GM12878 (cell line): ENCODE measurements at regions not wholly inside any gene's neighbourhood (a gene's known extent, or its start where the extent isn't known, plus 50 kb on each side); places are given as distances from the start of the nearest gene placed in this dataset.

ENCODE experiments used
- BACH1 ChIP-seq: fragments of 450-650 bp; IDR thresholded peaks from 2 replicates; pipeline ENCODE4 v1.6.1; 2017; ENCODE audit warnings: mild to moderate bottlenecking, borderline replicate concordance
- SMC3 ChIP-seq: IDR thresholded peaks from 2 replicates; pipeline ENCODE4 v1.6.1; 2011; ENCODE audit warnings: low read length, improper control_type of control experiment, borderline replicate concordance
- TF ChIP-seq, protein P1 (sequence below), 3 experiments: IDR thresholded peaks in 2 of 3; conservative IDR thresholded peaks in 1 of 3; 2 replicates each; pipeline ENCODE4 v1.5.1; 2011; ENCODE audit warnings: low read depth in 3 of 3, low read length in 3 of 3, mild to moderate bottlenecking in 3 of 3, control low read depth in 2 of 3, moderate library complexity in 2 of 3, inconsistent platforms in 1 of 3, mixed read lengths in 1 of 3; ENCODE audit not compliant: control insufficient read depth in 2 of 3, insufficient read depth in 1 of 3; ENCODE audit errors: extremely low read depth in 1 of 3

DNA sequence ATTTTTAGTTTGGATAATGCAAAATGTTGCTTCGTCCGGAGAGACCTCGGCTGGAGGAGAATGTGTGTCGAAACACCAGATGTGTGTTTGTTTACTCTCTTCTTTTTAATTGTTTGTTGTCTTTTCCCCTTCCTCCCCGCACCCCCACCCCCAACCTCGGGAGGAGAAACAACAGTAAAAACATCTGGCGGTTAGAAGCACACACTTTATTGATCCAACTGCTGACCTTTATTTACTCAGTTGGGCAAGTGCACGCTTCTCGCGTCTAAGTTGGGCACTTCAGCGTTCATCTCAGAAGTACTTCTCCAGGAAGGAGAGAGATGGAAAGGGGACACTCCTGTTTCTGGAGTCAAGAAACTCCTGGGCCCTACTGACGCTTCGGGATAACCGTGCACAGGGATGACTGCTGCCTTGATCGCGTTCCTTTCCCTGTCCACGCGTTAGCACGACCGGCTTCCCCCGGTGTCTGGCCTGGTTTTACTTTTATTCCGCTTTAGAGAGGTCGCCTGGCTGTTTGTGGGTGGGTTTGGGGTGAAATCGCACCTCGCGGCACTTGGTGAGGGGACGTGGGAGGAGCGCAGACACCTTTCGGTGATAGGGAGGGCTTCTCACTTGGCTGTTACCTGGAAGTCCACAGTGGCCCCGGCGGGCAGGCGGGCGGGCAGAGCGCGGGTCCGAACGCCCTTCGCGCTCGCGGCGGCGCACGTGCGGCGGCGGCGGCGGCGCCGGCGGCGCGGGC lies 168.3 kb upstream of the PPP1R3A start:
- TF ChIP-seq, protein P1, sequence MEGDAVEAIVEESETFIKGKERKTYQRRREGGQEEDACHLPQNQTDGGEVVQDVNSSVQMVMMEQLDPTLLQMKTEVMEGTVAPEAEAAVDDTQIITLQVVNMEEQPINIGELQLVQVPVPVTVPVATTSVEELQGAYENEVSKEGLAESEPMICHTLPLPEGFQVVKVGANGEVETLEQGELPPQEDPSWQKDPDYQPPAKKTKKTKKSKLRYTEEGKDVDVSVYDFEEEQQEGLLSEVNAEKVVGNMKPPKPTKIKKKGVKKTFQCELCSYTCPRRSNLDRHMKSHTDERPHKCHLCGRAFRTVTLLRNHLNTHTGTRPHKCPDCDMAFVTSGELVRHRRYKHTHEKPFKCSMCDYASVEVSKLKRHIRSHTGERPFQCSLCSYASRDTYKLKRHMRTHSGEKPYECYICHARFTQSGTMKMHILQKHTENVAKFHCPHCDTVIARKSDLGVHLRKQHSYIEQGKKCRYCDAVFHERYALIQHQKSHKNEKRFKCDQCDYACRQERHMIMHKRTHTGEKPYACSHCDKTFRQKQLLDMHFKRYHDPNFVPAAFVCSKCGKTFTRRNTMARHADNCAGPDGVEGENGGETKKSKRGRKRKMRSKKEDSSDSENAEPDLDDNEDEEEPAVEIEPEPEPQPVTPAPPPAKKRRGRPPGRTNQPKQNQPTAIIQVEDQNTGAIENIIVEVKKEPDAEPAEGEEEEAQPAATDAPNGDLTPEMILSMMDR (IDR thresholded peaks at IDR 0.05 in 2 of 3, conservative IDR thresholded peaks at IDR 0.05 in 1 of 3; ENCODE audit: control insufficient read depth in 2 of 3, extremely low read depth in 1 of 3, insufficient read depth in 1 of 3, low read depth in 3 of 3, low read length in 3 of 3), result no peak
- no peak for TF ChIP-seq BACH1
- no peak for TF ChIP-seq SMC3
